ENCODE measurements at regions not wholly inside any gene's neighbourhood (a gene's known extent, or its start where the extent isn't known, plus 50 kb on each side); places are given as distances from the start of the nearest gene placed in this dataset.

GRCh38 chr2:187208199-187208785 is 239.8 kb downstream of the CALCRL start:
- 2% methylated on average over 3 of the region's 3 CpGs for WGBS (ENCODE audit: insufficient coverage, insufficient replicate concordance, low lambda C conversion rate, missing lambda C conversion rate)
- POLR2A ChIA-PET: no interaction called here
- H3K9me3 ChIP-seq (replicated peaks; ENCODE audit: control insufficient read depth, insufficient read depth, low read length): no peaks in the 10 kb centered on the region
- H3K27ac ChIP-seq (ENCODE audit: control insufficient read depth, insufficient read depth): no peak overlapping the region
- no peak overlapping the region for H3K4me3 ChIP-seq
- H3K4me1 ChIP-seq (ENCODE audit: control insufficient read depth, insufficient read depth, low read length): no peaks in the 10 kb centered on the region
- TF ChIP-seq EED (IDR thresholded peaks at IDR 0.05; ENCODE audit: low read depth) (no peak), MTA3 (IDR thresholded peaks at IDR 0.05; ENCODE audit: borderline replicate concordance, low read length) (no peak), IKZF2 (IDR thresholded peaks at IDR 0.05) (no peak), WRNIP1 (IDR thresholded peaks at IDR 0.05; ENCODE audit: borderline replicate concordance, low read depth, low read length) (no peak), CHD4 (IDR thresholded peaks at IDR 0.05) (no peak), GABPA (IDR thresholded peaks at IDR 0.05; ENCODE audit: low read depth) (no peak), SPI1 (IDR thresholded peaks at IDR 0.05; ENCODE audit: borderline replicate concordance, insufficient read depth, low read depth, low read length) (no peak), NBN (IDR thresholded peaks at IDR 0.05) (no peak), ZNF384 (IDR thresholded peaks at IDR 0.05; ENCODE audit: borderline replicate concordance, low read depth, low read length) (no peak), CBX5 (IDR thresholded peaks at IDR 0.05; ENCODE audit: low read depth) (no peak), SMC3 (IDR thresholded peaks at IDR 0.05; ENCODE audit: borderline replicate concordance, low read length) (no peak), ZZZ3 (IDR thresholded peaks at IDR 0.05; ENCODE audit: control insufficient read depth, insufficient read length, low read depth) (no peak), SMAD1 (IDR thresholded peaks at IDR 0.05; ENCODE audit: low read depth, partially characterized antibody) (no peak), PBX3 (IDR thresholded peaks at IDR 0.05; ENCODE audit: insufficient replicate concordance, low read depth, low read length) (no peak), KLF5 (IDR thresholded peaks at IDR 0.05; ENCODE audit: partially characterized antibody) (no peak), NFXL1 (IDR thresholded peaks at IDR 0.05; ENCODE audit: borderline replicate concordance) (no peak), JUNB (IDR thresholded peaks at IDR 0.05) (no peak), ZNF622 (IDR thresholded peaks at IDR 0.05) (no peak)
- TF ChIP-seq, protein P1, sequence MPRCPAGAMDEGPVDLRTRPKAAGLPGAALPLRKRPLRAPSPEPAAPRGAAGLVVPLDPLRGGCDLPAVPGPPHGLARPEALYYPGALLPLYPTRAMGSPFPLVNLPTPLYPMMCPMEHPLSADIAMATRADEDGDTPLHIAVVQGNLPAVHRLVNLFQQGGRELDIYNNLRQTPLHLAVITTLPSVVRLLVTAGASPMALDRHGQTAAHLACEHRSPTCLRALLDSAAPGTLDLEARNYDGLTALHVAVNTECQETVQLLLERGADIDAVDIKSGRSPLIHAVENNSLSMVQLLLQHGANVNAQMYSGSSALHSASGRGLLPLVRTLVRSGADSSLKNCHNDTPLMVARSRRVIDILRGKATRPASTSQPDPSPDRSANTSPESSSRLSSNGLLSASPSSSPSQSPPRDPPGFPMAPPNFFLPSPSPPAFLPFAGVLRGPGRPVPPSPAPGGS (IDR thresholded peaks at IDR 0.05; ENCODE audit: borderline replicate concordance, insufficient read depth, low read depth, low read length, poor library complexity, severe bottlenecking): no peak
- TF ChIP-seq, protein P2, sequence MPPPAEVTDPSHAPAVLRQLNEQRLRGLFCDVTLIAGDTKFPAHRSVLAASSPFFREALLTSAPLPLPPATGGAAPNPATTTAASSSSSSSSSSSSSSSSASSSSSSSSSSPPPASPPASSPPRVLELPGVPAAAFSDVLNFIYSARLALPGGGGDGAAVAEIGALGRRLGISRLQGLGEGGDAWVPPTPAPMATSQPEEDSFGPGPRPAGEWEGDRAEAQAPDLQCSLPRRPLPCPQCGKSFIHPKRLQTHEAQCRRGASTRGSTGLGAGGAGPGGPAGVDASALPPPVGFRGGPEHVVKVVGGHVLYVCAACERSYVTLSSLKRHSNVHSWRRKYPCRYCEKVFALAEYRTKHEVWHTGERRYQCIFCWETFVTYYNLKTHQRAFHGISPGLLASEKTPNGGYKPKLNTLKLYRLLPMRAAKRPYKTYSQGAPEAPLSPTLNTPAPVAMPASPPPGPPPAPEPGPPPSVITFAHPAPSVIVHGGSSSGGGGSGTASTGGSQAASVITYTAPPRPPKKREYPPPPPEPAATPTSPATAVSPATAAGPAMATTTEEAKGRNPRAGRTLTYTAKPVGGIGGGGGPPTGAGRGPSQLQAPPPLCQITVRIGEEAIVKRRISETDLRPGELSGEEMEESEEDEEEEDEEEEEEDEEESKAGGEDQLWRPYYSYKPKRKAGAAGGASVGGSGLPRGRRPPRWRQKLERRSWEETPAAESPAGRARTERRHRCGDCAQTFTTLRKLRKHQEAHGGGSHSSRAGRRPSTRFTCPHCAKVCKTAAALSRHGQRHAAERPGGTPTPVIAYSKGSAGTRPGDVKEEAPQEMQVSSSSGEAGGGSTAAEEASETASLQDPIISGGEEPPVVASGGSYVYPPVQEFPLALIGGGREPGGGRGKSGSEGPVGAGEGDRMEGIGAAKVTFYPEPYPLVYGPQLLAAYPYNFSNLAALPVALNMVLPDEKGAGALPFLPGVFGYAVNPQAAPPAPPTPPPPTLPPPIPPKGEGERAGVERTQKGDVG (CRISPR knock-in tag; IDR thresholded peaks at IDR 0.05): no peak
- H2AFZ ChIP-seq (ENCODE audit: control insufficient read depth, low read depth, low read length): no peak overlapping the region
- intact Hi-C loops (cut with micrococcal nuclease; ENCODE audit: unreplicated experiment) (no loop called here), in situ Hi-C loops (cut with MboI) (no loop called here)
- CTCF ChIA-PET: interaction anchor here (0.9 kb wide), 1 partner anchor 39 kb away, joined by 3 read pairs; no protein-coding TSS in a partner anchor
- ATAC-seq: no peak
- H3K9ac ChIP-seq (ENCODE audit: control insufficient read depth, insufficient read depth, low read length): no peak overlapping the region
- SMC1A ChIA-PET (ENCODE audit: uncharacterized antibody, unreplicated experiment): interaction anchor here (1.0 to 1.2 kb wide), 2 partner anchors 10 to 13 kb away, joined by 3 read pairs; no protein-coding TSS in a partner anchor
- RAD21 ChIA-PET (ENCODE audit: unreplicated experiment): no interaction called here
- H3K79me2 ChIP-seq (ENCODE audit: control insufficient read depth, insufficient read depth, low read length): no peaks in the 10 kb centered on the region
- no TSS peak for BruUV-seq (replicated peaks)
- no peak for DNase-seq (ENCODE audit: low read depth, low spot score)
- H3K4me2 ChIP-seq (ENCODE audit: control insufficient read depth, insufficient read depth): no peak overlapping the region
- H4K20me1 ChIP-seq (ENCODE audit: control insufficient read depth, insufficient read depth): no peaks in the 10 kb centered on the region
- no peaks in the 10 kb centered on the region for H3K27me3 ChIP-seq (replicated peaks in 1 of 2; ENCODE audit: control insufficient read depth in 2 of 2, insufficient read depth in 2 of 2, low read length in 1 of 2)
- H3K36me3 ChIP-seq (ENCODE audit: control insufficient read depth in 2 of 2, insufficient read depth in 2 of 2, low read length in 1 of 2): no peaks in the 10 kb centered on the region
- FAIRE-seq: no peak

Data from GM12878 (cell line).